CD4-positive, alpha-beta T cell (primary cell): ENCODE measurements at regions not wholly inside any gene's neighbourhood (a gene's known extent, or its start where the extent isn't known, plus 50 kb on each side); places are given as distances from the start of the nearest gene placed in this dataset.

Source experiments
- ATAC-seq: fragments of 200-7000 bp; cut with Tn5 transposase; one replicate; pipeline ENCODE4 v1.10.0; 2022; ENCODE audit warnings: mild to moderate bottlenecking; ENCODE audit not compliant: poor library complexity
- CTCF ChIA-PET: fragments of 350-600 bp; sonication (Branson Sonifier 250); formaldehyde crosslinking; loops from one replicate; lab custom pipeline; 2021; ENCODE audit warnings: antibody characterized with exemption, inconsistent platforms; lab: Charles Lee
- POLR2A ChIA-PET: fragments of 350-600 bp; sonication (Branson Sonifier 250); formaldehyde crosslinking; loops from one replicate; lab custom pipeline; 2021; ENCODE audit warnings: antibody characterized with exemption, inconsistent platforms; lab: Charles Lee
- DNase-seq, 14 experiments: peaks; one replicate each; pipeline ENCODE4 v3.0.0-alpha.2; 2013 to 2020; ENCODE audit warnings: mixed read lengths in 2 of 14
- H3K27ac ChIP-seq, 2 donors: one replicate each; pipeline versions ENCODE4 v1.5.1 to v1.7.0; 2013; ENCODE audit warnings: low read length in 2 of 2, low read depth in 1 of 2, mild to moderate bottlenecking in 1 of 2
- H3K27me3 ChIP-seq, 2 experiments: 1 replicate in 1 of 2; 2 replicates in 1 of 2; pipeline versions ENCODE4 v1.6.1 to v1.7.0; 2013; ENCODE audit warnings: low read length in 2 of 2, control low read depth in 1 of 2, mild to moderate bottlenecking in 1 of 2, moderate library complexity in 1 of 2; ENCODE audit not compliant: insufficient read depth in 2 of 2, control insufficient read depth in 1 of 2
- H3K36me3 ChIP-seq: one replicate; pipeline ENCODE4 v1.6.1; 2013; ENCODE audit warnings: low read length, control low read depth; ENCODE audit not compliant: insufficient read depth
- H3K4me1 ChIP-seq: one replicate; pipeline ENCODE4 v1.6.1; 2013; ENCODE audit warnings: low read length, control low read depth; ENCODE audit not compliant: insufficient read depth
- H3K4me3 ChIP-seq: one replicate; pipeline ENCODE4 v1.5.1; 2013; ENCODE audit warnings: mild to moderate bottlenecking, low read length, moderate library complexity
- H3K9me3 ChIP-seq, 2 experiments: 1 replicate in 1 of 2; 2 replicates in 1 of 2; pipeline versions ENCODE4 v1.6.1 to v1.7.0; 2013; ENCODE audit warnings: low read length in 2 of 2, mild to moderate bottlenecking in 2 of 2, control low read depth in 1 of 2, moderate library complexity in 1 of 2; ENCODE audit not compliant: control insufficient read depth in 1 of 2, insufficient read depth in 1 of 2
- H3K27ac Mint-ChIP-seq: one replicate; pipeline ENCODE4 v1.8.0; 2020; ENCODE audit warnings: mixed read lengths
- H3K27me3 Mint-ChIP-seq: one replicate; pipeline ENCODE4 v1.8.0; 2021; ENCODE audit warnings: mixed read lengths
- H3K36me3 Mint-ChIP-seq: one replicate; pipeline ENCODE4 v1.8.0; 2021; ENCODE audit warnings: low read depth, mixed read lengths
- H3K4me1 Mint-ChIP-seq: one replicate; pipeline ENCODE4 v1.8.0; 2021; ENCODE audit warnings: low read depth, mixed read lengths
- H3K4me3 Mint-ChIP-seq: one replicate; pipeline ENCODE4 v1.8.0; 2020; ENCODE audit warnings: mild to moderate bottlenecking, mixed read lengths
- H3K9me3 Mint-ChIP-seq: one replicate; pipeline ENCODE4 v1.8.0; 2020; ENCODE audit warnings: mixed read lengths
- intact Hi-C, 2 experiments: fragments of 100-400 bp; cut with DNase I in 1 of 2; cut with micrococcal nuclease in 1 of 2; formaldehyde crosslinking; loops; one replicate each; pipeline versions ENCODE4 v1.15.1 to v1.9.0; 2023 to 2025; cut with DNase I, micrococcal nuclease
- TF ChIP-seq, protein P1 (sequence below): fragments of 200-600 bp; IDR thresholded peaks from one replicate; pipeline ENCODE4 v1.8.0; 2022; ENCODE audit warnings: antibody characterized with exemption, mild to moderate bottlenecking

DNA sequence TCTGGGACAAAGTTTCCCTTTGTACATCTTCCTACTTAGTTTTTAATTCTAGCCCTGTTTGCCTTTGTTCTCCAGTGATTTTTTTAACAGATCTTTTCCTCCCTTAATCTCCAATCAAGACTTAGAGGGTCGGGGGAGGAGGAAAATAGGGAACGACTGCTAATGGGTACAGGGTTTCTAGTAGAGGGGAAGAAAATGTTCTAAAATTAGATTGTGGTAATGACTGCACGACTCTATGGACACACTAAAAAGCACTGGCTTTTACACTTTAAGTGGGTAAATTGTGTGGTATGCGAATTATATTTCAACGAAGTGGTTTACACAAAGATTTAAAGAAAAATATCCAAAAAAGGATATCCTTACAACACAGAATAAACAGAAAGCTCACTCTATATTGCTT, 110.0 kb upstream of the SPON1 start:
- no peaks in the 10 kb centered on the region for H3K36me3 Mint-ChIP-seq
- H3K27me3 Mint-ChIP-seq = peaks cover 12% of the 10 kb centered on the region
- ChIA-PET POLR2A (interaction anchor here (0.9 kb wide), 1 partner anchor 17 kb away, joined by 5 read pairs; no protein-coding TSS in a partner anchor), CTCF (no interaction called here)
- Histone ChIP-seq H3K27ac (no peak overlapping the region), H3K27me3 (no peaks in the 10 kb centered on the region), H3K36me3 (no peaks in the 10 kb centered on the region), H3K9me3 (no peaks in the 10 kb centered on the region), H3K4me3 (no peak overlapping the region), H3K4me1 (peaks cover 5% of the 10 kb centered on the region)
- TF ChIP-seq, protein P1, sequence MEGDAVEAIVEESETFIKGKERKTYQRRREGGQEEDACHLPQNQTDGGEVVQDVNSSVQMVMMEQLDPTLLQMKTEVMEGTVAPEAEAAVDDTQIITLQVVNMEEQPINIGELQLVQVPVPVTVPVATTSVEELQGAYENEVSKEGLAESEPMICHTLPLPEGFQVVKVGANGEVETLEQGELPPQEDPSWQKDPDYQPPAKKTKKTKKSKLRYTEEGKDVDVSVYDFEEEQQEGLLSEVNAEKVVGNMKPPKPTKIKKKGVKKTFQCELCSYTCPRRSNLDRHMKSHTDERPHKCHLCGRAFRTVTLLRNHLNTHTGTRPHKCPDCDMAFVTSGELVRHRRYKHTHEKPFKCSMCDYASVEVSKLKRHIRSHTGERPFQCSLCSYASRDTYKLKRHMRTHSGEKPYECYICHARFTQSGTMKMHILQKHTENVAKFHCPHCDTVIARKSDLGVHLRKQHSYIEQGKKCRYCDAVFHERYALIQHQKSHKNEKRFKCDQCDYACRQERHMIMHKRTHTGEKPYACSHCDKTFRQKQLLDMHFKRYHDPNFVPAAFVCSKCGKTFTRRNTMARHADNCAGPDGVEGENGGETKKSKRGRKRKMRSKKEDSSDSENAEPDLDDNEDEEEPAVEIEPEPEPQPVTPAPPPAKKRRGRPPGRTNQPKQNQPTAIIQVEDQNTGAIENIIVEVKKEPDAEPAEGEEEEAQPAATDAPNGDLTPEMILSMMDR = no peak
- no peak for DNase-seq
- no peak for ATAC-seq
- no peak overlapping the region for H3K4me3 Mint-ChIP-seq
- peaks cover 11% of the 10 kb centered on the region for H3K4me1 Mint-ChIP-seq
- no peak overlapping the region for H3K27ac Mint-ChIP-seq
- intact Hi-C loops = no loop called here
- no peaks in the 10 kb centered on the region for H3K9me3 Mint-ChIP-seq

DNA sequence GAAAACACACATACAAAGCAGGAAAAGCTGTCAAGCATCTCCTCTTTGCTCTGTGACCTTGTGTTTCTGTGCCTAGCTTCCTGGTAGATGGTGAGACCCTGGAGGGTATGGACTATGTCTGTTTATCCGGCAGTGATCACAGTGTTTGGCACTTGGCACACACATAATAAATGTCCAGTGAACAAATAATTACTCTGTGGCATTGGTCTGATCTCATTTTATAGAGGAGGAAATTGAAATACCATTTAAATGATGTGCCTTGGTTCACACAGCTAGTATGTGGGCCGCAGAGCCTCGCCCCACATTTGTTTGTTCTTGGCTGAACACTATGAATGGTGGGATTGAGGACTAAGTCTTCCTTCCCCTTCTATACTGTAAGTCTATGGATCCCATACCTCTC, 104.7 kb upstream of the SPON1 start:
- H3K4me3 Mint-ChIP-seq = no peak overlapping the region
- H3K36me3 ChIP-seq = no peaks in the 10 kb centered on the region
- H3K27me3 ChIP-seq = no peaks in the 10 kb centered on the region
- H3K4me1 Mint-ChIP-seq = peaks cover 27% of the 10 kb centered on the region
- H3K9me3 Mint-ChIP-seq = no peaks in the 10 kb centered on the region
- H3K9me3 ChIP-seq = no peaks in the 10 kb centered on the region
- POLR2A ChIA-PET = interaction anchor here (1.9 kb wide), 1 partner anchor 11 kb away, joined by 8 read pairs; no protein-coding TSS in a partner anchor
- H3K4me3 ChIP-seq = no peak overlapping the region
- no peak for ATAC-seq
- TF ChIP-seq, protein P1 = no peak
- no peak overlapping the region for H3K27ac Mint-ChIP-seq
- CTCF ChIA-PET = no interaction called here
- H3K36me3 Mint-ChIP-seq = no peaks in the 10 kb centered on the region
- intact Hi-C loops = loop anchor here in 1 of 2 experiments (2.0 to 5.0 kb wide), 2 partner anchors 219 to 293 kb away; no protein-coding TSS in a partner anchor
- DNase-seq = no peak
- H3K27me3 Mint-ChIP-seq = no peaks in the 10 kb centered on the region
- peaks cover 21% of the 10 kb centered on the region for H3K4me1 ChIP-seq
- H3K27ac ChIP-seq = no peak overlapping the region

DNA sequence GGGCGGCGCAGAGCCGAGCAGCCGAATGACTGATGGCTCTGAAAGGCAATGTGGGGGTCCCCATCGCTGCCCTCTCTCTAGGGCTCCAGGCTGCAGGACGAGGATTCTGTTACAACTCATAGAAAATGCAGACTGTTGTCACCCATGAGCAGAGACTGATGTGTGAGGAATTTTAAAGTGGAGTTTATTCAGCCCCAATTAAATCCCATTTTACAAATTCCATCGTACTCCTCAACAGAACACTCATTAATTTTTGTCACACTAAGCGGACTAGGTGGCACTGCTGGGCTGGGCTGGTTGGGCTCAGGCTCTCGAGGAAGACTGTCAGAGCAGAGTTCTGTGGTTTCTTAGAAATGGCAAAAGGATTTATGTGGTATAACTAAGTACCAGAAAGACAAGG, 102.6 kb upstream of the SPON1 start:
- DNase-seq (peak; percentile 21 to 73 (median 44)), ATAC-seq (peak; percentile 87)
- Mint-ChIP-seq H3K27ac (peak overlapping the region; percentile 72), H3K36me3 (no peaks in the 10 kb centered on the region), H3K27me3 (no peaks in the 10 kb centered on the region), H3K4me1 (peaks cover 27% of the 10 kb centered on the region), H3K4me3 (no peak overlapping the region), H3K9me3 (no peaks in the 10 kb centered on the region)
- ChIA-PET POLR2A (interaction anchor here (1.4 kb wide), 1 partner anchor 9 kb away, joined by 6 read pairs; no protein-coding TSS in a partner anchor), CTCF (no interaction called here)
- intact Hi-C loops = loop anchor here (1.0 to 10.0 kb wide), 7 partner anchors 9 to 389 kb away; partner anchors contain the start of gene SPON1 (in 1 of the 2)
- H3K9me3 ChIP-seq = no peaks in the 10 kb centered on the region
- H3K4me3 ChIP-seq = no peak overlapping the region
- H3K27me3 ChIP-seq = no peaks in the 10 kb centered on the region
- H3K36me3 ChIP-seq = no peaks in the 10 kb centered on the region
- TF ChIP-seq, protein P1 = peak; percentile 50
- H3K27ac ChIP-seq = no peak overlapping the region
- H3K4me1 ChIP-seq = peaks cover 21% of the 10 kb centered on the region
